Nephron progenitor cell (in vitro differentiated cells): ENCODE measurements at regions not wholly inside any gene's neighbourhood (a gene's known extent, or its start where the extent isn't known, plus 50 kb on each side); places are given as distances from the start of the nearest gene placed in this dataset.
A peak's percentile ranks its signal among the peaks of the same experiment; 100 is the strongest.
"Not testable (repeated sequence)": the region's sequence is repeated elsewhere in the genome, so short reads cannot be mapped to it uniquely, and the experiment has no call there.

ENCODE experiments used
- DNase-seq: peaks from one replicate; pipeline ENCODE4 v3.0.0; 2021
- H3K27ac Mint-ChIP-seq: 2 replicates; pipeline ENCODE4 v1.8.0; 2021; ENCODE audit warnings: mild to moderate bottlenecking, moderate library complexity, mixed read lengths
- H3K27me3 Mint-ChIP-seq: 2 replicates; pipeline ENCODE4 v1.8.0; 2021; ENCODE audit warnings: mild to moderate bottlenecking, low read depth, mixed read lengths; ENCODE audit not compliant: poor library complexity
- H3K36me3 Mint-ChIP-seq: 2 replicates; pipeline ENCODE4 v1.8.0; 2021; ENCODE audit warnings: low read depth, mixed read lengths
- H3K4me1 Mint-ChIP-seq: 2 replicates; pipeline ENCODE4 v1.8.0; 2021; ENCODE audit warnings: mixed read lengths
- H3K4me3 Mint-ChIP-seq: 2 replicates; pipeline ENCODE4 v1.8.0; 2021; ENCODE audit warnings: mild to moderate bottlenecking, moderate library complexity, mixed read lengths
- H3K9me3 Mint-ChIP-seq: 2 replicates; pipeline ENCODE4 v1.8.0; 2021; ENCODE audit warnings: mild to moderate bottlenecking, moderate library complexity, mixed read lengths
- CTCF ChIP-seq: fragments of 200-600 bp; sonication (generic); IDR thresholded peaks from 2 replicates; pipeline ENCODE4 v1.5.0; 2021; ENCODE audit warnings: antibody characterized with exemption

- Mint-ChIP-seq H3K27ac (no peak overlapping the region), H3K4me3 (no peak overlapping the region), H3K4me1 (no peaks in the 10 kb centered on the region), H3K9me3 (no peaks in the 10 kb centered on the region), H3K36me3 (no peaks in the 10 kb centered on the region), H3K27me3 (no peaks in the 10 kb centered on the region)
- DNase-seq = no peak
- TF ChIP-seq CTCF = no peak
These were observed 413.0 kb upstream of the CDH9 start for GRCh38 chr5:27451377-27451776.

GRCh38 chr5:27450607-27451006 is 412.2 kb upstream of the CDH9 start:
- no peak for TF ChIP-seq CTCF
- H3K4me3 Mint-ChIP-seq = no peak overlapping the region
- H3K36me3 Mint-ChIP-seq = no peaks in the 10 kb centered on the region
- DNase-seq = no peak
- H3K4me1 Mint-ChIP-seq = no peaks in the 10 kb centered on the region
- no peaks in the 10 kb centered on the region for H3K9me3 Mint-ChIP-seq
- H3K27me3 Mint-ChIP-seq = no peaks in the 10 kb centered on the region
- no peak overlapping the region for H3K27ac Mint-ChIP-seq

GRCh38 chr5:27439383-27439782 is 401.0 kb upstream of the CDH9 start:
- H3K4me3 Mint-ChIP-seq, H3K36me3 Mint-ChIP-seq, DNase-seq, H3K27ac Mint-ChIP-seq, H3K9me3 Mint-ChIP-seq, H3K27me3 Mint-ChIP-seq: not testable (repeated sequence)
- peaks cover 13% of the 10 kb centered on the region for H3K4me1 Mint-ChIP-seq

- Mint-ChIP-seq H3K4me3 (no peak overlapping the region), H3K4me1 (peaks cover 13% of the 10 kb centered on the region), H3K27me3 (no peaks in the 10 kb centered on the region), H3K27ac (peak overlapping the region; percentile 47), H3K9me3 (peaks cover 3% of the 10 kb centered on the region), H3K36me3 (no peaks in the 10 kb centered on the region)
- no peak for DNase-seq
- no peak for TF ChIP-seq CTCF
These were observed 399.3 kb upstream of the CDH9 start for GRCh38 chr5:27437594-27438200.

- peaks cover 13% of the 10 kb centered on the region for H3K4me1 Mint-ChIP-seq
- no peak for DNase-seq
- peaks cover 7% of the 10 kb centered on the region for H3K9me3 Mint-ChIP-seq
- no peak overlapping the region for H3K4me3 Mint-ChIP-seq
- H3K27ac Mint-ChIP-seq = no peak overlapping the region
- H3K36me3 Mint-ChIP-seq = no peaks in the 10 kb centered on the region
- no peaks in the 10 kb centered on the region for H3K27me3 Mint-ChIP-seq
- TF ChIP-seq CTCF = no peak
These were observed 395.9 kb upstream of the CDH9 start for GRCh38 chr5:27434335-27434734.

GRCh38 chr5:27414099-27414498 is 375.7 kb upstream of the CDH9 start:
- H3K27me3 Mint-ChIP-seq = peaks cover 8% of the 10 kb centered on the region
- H3K4me1 Mint-ChIP-seq = no peaks in the 10 kb centered on the region
- no peak for DNase-seq
- no peak overlapping the region for H3K4me3 Mint-ChIP-seq
- no peaks in the 10 kb centered on the region for H3K36me3 Mint-ChIP-seq
- H3K9me3 Mint-ChIP-seq = peaks cover 6% of the 10 kb centered on the region
- H3K27ac Mint-ChIP-seq = no peak overlapping the region
- no peak for TF ChIP-seq CTCF
